Epithelial cell of esophagus (primary cell): ENCODE measurements at regions not wholly inside any gene's neighbourhood (a gene's known extent, or its start where the extent isn't known, plus 50 kb on each side); places are given as distances from the start of the nearest gene placed in this dataset.

Source experiments
- DNase-seq: peaks from one replicate; pipeline ENCODE4 v3.0.0; 2010; ENCODE audit warnings: low read depth
- H3K4me3 ChIP-seq: 2 replicates; pipeline ENCODE4 v1.5.1; 2011; ENCODE audit warnings: mild to moderate bottlenecking, low read length, control low read depth
- TF ChIP-seq, protein P1 (sequence below): IDR thresholded peaks from 2 replicates; pipeline ENCODE4 v1.5.1; 2011; ENCODE audit warnings: low read depth, mild to moderate bottlenecking, low read length, control low read depth, inconsistent platforms; ENCODE audit not compliant: insufficient read depth; ENCODE audit errors: missing control alignments

DNA sequence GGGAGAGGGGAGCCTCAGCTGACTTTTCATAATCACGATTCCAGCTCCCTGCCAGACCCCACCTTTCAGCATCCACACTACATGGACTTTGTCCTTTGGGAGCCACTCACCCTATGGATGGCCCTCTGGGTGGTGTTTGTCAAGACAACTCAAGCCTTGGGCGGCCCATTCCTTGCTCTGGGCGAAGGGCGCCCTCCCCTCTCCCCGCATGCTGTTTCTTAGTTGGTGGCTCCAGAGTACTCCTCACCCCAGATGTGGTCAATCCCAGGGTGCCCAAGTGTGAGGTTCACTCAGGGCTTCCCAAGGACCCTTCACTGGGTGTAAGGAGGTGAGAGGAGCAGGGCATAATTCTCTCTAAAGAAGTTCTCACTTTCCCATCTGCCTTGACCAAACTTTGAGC lies 710.0 kb downstream of the QKI start:
- TF ChIP-seq, protein P1, sequence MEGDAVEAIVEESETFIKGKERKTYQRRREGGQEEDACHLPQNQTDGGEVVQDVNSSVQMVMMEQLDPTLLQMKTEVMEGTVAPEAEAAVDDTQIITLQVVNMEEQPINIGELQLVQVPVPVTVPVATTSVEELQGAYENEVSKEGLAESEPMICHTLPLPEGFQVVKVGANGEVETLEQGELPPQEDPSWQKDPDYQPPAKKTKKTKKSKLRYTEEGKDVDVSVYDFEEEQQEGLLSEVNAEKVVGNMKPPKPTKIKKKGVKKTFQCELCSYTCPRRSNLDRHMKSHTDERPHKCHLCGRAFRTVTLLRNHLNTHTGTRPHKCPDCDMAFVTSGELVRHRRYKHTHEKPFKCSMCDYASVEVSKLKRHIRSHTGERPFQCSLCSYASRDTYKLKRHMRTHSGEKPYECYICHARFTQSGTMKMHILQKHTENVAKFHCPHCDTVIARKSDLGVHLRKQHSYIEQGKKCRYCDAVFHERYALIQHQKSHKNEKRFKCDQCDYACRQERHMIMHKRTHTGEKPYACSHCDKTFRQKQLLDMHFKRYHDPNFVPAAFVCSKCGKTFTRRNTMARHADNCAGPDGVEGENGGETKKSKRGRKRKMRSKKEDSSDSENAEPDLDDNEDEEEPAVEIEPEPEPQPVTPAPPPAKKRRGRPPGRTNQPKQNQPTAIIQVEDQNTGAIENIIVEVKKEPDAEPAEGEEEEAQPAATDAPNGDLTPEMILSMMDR, result no peak

DNA sequence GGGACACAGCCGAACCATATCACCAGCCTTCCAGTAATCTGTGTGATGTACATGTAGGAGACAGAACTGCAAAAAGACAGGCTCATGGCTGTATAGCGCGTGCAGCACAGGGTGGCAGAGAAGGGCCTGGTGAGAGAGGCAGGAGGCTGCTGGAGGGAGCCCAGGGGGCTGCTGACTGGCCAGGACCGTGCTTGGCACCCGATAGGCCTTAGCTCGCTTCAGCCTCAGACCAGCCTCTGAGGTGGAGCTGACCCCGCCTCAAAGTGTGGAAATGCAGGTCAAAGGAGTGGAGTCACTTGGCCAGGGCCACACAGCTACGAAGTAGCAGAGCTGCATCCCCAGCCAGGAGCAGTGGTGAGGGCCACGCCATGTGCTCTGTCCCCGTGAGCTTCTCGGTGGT lies 707.6 kb downstream of the QKI start:
- TF ChIP-seq, protein P1, result no peak
- no peak for DNase-seq

More for the DNA sequence above, 710.0 kb downstream of the QKI start:
- no peak overlapping the region for H3K4me3 ChIP-seq
- no peak for DNase-seq

DNA sequence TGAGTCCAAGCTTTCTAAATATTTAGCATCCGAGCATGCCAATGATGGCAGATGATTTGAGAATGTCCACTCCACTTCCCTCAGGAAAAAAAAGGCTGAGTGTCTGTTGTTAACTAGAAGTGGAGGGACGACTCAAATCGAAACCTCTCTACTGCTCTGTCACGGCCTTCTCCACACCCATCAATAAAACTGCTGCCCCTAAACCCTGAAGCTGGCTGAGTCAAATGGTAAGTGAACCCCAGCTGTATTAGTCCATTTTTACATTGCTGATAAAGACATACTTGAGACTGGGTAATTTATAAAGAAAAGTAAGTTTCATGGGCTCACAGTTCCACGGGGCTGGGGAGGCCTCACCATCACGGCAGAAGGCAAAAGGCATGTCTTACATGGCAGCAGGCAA lies 707.0 kb downstream of the QKI start:
- TF ChIP-seq, protein P1, result no peak
- no peak overlapping the region for H3K4me3 ChIP-seq
- DNase-seq, result no peak

More for the DNA sequence above, 707.6 kb downstream of the QKI start:
- H3K4me3 ChIP-seq, result no peak overlapping the region

DNA sequence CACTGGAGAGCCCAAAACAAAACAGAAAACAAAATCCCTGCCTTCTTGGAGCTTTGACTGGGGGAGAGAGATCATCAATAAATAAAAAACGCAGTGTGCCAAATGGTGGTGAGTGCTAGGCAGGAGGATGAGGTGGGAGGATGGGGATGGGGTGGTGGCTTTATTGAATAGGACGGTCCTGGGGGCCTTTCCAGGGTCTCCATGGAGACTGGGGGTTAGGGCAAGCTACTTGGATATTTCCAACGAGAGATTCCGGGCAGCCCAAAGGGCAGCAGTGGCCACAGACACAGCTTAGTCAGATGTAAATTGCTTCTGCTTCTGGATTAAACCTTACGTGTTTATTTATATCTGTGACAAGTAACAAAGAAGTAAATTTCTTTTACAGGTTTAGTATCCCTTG lies 700.1 kb downstream of the QKI start:
- TF ChIP-seq, protein P1, result no peak
- DNase-seq, result no peak
- H3K4me3 ChIP-seq, result no peak overlapping the region

DNA sequence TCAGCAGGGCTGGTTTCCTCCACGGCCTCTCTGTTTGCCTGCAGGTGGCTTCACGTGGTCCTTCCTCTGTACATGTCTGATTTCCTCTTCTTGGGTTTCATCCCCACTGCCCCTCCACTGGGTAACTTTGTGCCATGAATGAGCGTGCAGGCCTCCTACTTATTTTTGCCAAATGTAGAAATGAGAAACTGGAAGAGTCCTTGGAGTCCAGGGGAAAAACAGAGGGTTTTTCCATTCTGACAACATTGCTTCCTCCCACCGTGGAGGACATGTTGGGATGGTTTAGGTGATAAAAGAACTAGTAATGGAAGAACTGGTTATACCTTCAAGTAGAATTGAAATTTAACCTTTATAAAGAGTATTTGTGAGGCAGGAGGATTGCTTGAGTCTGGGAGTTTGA lies 699.5 kb downstream of the QKI start:
- no peak for DNase-seq
- TF ChIP-seq, protein P1, result no peak
- H3K4me3 ChIP-seq, result no peak overlapping the region

DNA sequence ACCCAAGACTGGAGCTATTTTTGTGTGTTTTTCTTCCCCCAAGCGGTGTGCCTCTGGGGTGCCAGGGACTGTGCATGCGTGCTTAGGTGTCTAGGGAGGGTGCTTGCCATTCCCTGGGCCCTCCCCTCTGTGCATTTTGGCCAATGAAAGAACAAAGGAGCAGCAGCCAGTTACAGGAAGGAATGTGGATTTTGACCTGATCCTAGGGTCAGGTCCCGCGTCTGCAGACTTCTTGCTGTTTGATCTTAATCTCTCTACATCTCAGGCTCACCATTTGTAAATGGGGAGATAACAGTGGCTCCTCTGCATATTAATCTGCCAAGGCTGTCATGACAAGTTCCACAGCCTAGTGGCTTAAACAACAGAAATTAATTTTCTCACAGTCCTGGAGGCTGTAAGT lies 699.1 kb downstream of the QKI start:
- TF ChIP-seq, protein P1, result no peak
- no peak overlapping the region for H3K4me3 ChIP-seq
- no peak for DNase-seq

DNA sequence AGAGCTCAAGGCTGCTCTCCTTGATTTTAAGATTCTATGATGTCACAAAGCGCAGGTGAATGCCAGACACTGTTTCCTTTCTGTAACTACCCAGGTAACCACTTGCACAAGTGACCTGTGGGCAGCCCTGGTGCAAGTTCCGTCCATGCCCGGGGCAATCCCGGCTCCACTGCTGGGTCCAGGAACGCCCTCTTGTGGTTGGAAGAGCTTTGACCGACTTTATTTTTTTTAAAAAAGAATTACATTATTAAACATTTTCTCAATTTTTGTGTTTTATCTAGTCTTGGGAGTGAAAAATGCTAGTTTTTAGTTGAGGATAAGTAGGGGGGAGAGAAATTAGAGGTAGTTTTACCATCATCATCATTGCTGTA lies 695.2 kb downstream of the QKI start:
- TF ChIP-seq, protein P1, result no peak
- no peak overlapping the region for H3K4me3 ChIP-seq
- DNase-seq, result no peak
